ENCODE measurements at regions not wholly inside any gene's neighbourhood (a gene's known extent, or its start where the extent isn't known, plus 50 kb on each side); places are given as distances from the start of the nearest gene placed in this dataset.

DNA sequence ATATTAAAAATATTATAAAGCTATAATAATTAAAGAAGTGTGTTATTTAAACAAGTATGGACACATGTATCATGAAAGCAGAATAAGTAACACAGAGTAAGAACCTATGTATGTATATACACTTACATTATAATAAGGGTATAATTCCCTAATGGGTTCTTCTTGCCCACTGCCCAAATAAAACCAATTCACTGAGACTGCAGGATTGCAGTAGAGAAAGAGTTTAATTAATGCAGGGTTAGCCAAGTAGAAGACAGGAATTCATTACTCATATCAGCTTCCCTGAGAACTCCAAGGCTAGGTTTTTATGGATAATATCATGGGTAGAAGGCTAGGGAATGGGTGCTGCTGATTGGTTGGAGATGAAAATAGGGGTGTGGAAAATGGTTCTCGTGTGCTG lies 53.8 kb upstream of the SAMD3 start:
- TF ChIP-seq POLR2AphosphoS5 (IDR thresholded peaks at IDR 0.05; ENCODE audit: low read depth) = no peak
- TF ChIP-seq, protein P1, sequence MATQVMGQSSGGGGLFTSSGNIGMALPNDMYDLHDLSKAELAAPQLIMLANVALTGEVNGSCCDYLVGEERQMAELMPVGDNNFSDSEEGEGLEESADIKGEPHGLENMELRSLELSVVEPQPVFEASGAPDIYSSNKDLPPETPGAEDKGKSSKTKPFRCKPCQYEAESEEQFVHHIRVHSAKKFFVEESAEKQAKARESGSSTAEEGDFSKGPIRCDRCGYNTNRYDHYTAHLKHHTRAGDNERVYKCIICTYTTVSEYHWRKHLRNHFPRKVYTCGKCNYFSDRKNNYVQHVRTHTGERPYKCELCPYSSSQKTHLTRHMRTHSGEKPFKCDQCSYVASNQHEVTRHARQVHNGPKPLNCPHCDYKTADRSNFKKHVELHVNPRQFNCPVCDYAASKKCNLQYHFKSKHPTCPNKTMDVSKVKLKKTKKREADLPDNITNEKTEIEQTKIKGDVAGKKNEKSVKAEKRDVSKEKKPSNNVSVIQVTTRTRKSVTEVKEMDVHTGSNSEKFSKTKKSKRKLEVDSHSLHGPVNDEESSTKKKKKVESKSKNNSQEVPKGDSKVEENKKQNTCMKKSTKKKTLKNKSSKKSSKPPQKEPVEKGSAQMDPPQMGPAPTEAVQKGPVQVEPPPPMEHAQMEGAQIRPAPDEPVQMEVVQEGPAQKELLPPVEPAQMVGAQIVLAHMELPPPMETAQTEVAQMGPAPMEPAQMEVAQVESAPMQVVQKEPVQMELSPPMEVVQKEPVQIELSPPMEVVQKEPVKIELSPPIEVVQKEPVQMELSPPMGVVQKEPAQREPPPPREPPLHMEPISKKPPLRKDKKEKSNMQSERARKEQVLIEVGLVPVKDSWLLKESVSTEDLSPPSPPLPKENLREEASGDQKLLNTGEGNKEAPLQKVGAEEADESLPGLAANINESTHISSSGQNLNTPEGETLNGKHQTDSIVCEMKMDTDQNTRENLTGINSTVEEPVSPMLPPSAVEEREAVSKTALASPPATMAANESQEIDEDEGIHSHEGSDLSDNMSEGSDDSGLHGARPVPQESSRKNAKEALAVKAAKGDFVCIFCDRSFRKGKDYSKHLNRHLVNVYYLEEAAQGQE (IDR thresholded peaks at IDR 0.05; ENCODE audit: unreplicated experiment) = no peak
- TF ChIP-seq, protein P2, sequence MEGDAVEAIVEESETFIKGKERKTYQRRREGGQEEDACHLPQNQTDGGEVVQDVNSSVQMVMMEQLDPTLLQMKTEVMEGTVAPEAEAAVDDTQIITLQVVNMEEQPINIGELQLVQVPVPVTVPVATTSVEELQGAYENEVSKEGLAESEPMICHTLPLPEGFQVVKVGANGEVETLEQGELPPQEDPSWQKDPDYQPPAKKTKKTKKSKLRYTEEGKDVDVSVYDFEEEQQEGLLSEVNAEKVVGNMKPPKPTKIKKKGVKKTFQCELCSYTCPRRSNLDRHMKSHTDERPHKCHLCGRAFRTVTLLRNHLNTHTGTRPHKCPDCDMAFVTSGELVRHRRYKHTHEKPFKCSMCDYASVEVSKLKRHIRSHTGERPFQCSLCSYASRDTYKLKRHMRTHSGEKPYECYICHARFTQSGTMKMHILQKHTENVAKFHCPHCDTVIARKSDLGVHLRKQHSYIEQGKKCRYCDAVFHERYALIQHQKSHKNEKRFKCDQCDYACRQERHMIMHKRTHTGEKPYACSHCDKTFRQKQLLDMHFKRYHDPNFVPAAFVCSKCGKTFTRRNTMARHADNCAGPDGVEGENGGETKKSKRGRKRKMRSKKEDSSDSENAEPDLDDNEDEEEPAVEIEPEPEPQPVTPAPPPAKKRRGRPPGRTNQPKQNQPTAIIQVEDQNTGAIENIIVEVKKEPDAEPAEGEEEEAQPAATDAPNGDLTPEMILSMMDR (conservative IDR thresholded peaks at IDR 0.05; ENCODE audit: low read depth in 2 of 2) = no peak
- no peak for TF ChIP-seq EZH2phosphoT487 (IDR thresholded peaks at IDR 0.05; ENCODE audit: unreplicated experiment)
- TF ChIP-seq JUNB (IDR thresholded peaks at IDR 0.05; ENCODE audit: unreplicated experiment) = no peak
- TF ChIP-seq EZH2 (IDR thresholded peaks at IDR 0.05; ENCODE audit: low read depth, unreplicated experiment) = no peak
- no peak for TF ChIP-seq CREB1 (CRISPR knock-in tag; IDR thresholded peaks at IDR 0.05; ENCODE audit: low read depth)

Measured in GM23338 (cell line).